T-cell (primary cell): ENCODE measurements at regions not wholly inside any gene's neighbourhood (a gene's known extent, or its start where the extent isn't known, plus 50 kb on each side); places are given as distances from the start of the nearest gene placed in this dataset.

Experiments used
- ATAC-seq, 4 experiments: fragments of 200-7000 bp in 3 of 4; fragments of 150-1000 bp in 1 of 4; cut with Tn5 transposase; replicated peaks in 1 of 4; 1 replicate in 3 of 4; 2 replicates in 1 of 4; pipeline ENCODE4 v1.10.0; 2021; ENCODE audit warnings: moderate library complexity in 3 of 4, mild to moderate bottlenecking in 2 of 4, moderate number of reproducible peaks in 1 of 4
- CTCF ChIA-PET, 2 donors: fragments of 300-600 bp; sonication (Branson Sonifier 250); formaldehyde crosslinking; loops; one replicate each; lab custom pipeline; 2022; ENCODE audit warnings: antibody characterized with exemption in 2 of 2; lab: Charles Lee
- POLR2A ChIA-PET, 2 donors: fragments of 300-600 bp; sonication (Branson Sonifier 250); formaldehyde crosslinking; loops; one replicate each; lab custom pipeline; 2022; ENCODE audit warnings: antibody characterized with exemption in 2 of 2; lab: Charles Lee
- DNase-seq, 35 experiments: peaks; one replicate each; pipeline versions ENCODE4 v3.0.0 to v3.0.0-alpha.2; 2013 to 2023
- H3K27ac ChIP-seq: one replicate; pipeline ENCODE4 v1.5.1; 2013; ENCODE audit warnings: low read length
- H3K27me3 ChIP-seq, 2 experiments: replicated peaks in 1 of 2; 1 replicate in 1 of 2; 2 replicates in 1 of 2; pipeline versions ENCODE4 v1.6.1 to v1.7.0; 2013; ENCODE audit warnings: low read length in 1 of 2, mixed read lengths in 1 of 2; ENCODE audit not compliant: control insufficient read depth in 2 of 2, insufficient read depth in 2 of 2; ENCODE audit errors: extremely low read depth in 1 of 2
- H3K36me3 ChIP-seq, 2 donors: 1 replicate in 1 of 2; 2 replicates in 1 of 2; pipeline versions ENCODE4 v1.6.1 to v1.7.0; 2013; ENCODE audit warnings: low read length in 1 of 2; ENCODE audit not compliant: control insufficient read depth in 2 of 2, insufficient read depth in 1 of 2; ENCODE audit errors: extremely low read depth in 1 of 2
- H3K4me1 ChIP-seq, 2 experiments: 1 replicate in 1 of 2; 2 replicates in 1 of 2; pipeline versions ENCODE4 v1.6.1 to v1.7.0; 2013; ENCODE audit warnings: low read length in 2 of 2, mixed read lengths in 1 of 2; ENCODE audit not compliant: insufficient read depth in 2 of 2, control insufficient read depth in 1 of 2; ENCODE audit errors: extremely low read depth in 1 of 2
- H3K4me3 ChIP-seq, 2 donors: 1 replicate in 1 of 2; 2 replicates in 1 of 2; pipeline versions ENCODE4 v1.5.1 to v1.7.0; 2013; ENCODE audit warnings: mild to moderate bottlenecking in 2 of 2, low read length in 1 of 2, moderate library complexity in 1 of 2; ENCODE audit not compliant: control insufficient read depth in 1 of 2; ENCODE audit errors: extremely low read depth in 1 of 2
- H3K9me3 ChIP-seq: 2 replicates; pipeline ENCODE4 v1.7.0; 2013
- H3K27ac Mint-ChIP-seq, 2 donors: one replicate each; pipeline ENCODE4 v1.8.0; 2020 to 2021; ENCODE audit warnings: mild to moderate bottlenecking in 2 of 2, mixed read lengths in 2 of 2
- H3K27me3 Mint-ChIP-seq, 2 donors: one replicate each; pipeline ENCODE4 v1.8.0; 2021 to 2022; ENCODE audit warnings: mixed read lengths in 2 of 2
- H3K36me3 Mint-ChIP-seq: one replicate; pipeline ENCODE4 v1.8.0; 2021; ENCODE audit warnings: mixed read lengths
- H3K4me1 Mint-ChIP-seq, 3 donors: one replicate each; pipeline ENCODE4 v1.8.0; 2020 to 2022; ENCODE audit warnings: mixed read lengths in 3 of 3, mild to moderate bottlenecking in 1 of 3
- H3K4me3 Mint-ChIP-seq, 3 donors: one replicate each; pipeline ENCODE4 v1.8.0; 2020 to 2022; ENCODE audit warnings: mild to moderate bottlenecking in 3 of 3, mixed read lengths in 3 of 3, moderate library complexity in 3 of 3
- H3K9me3 Mint-ChIP-seq, 3 donors: one replicate each; pipeline ENCODE4 v1.8.0; 2020 to 2022; ENCODE audit warnings: mixed read lengths in 3 of 3
- WGBS: methylation state at CpG from one replicate; pipeline ENCODE4 v1.1.5; 2013; ENCODE audit warnings: missing lambda C conversion rate; ENCODE audit not compliant: insufficient coverage; 5-methylcytosine and 5-hydroxymethylcytosine counted together

- CTCF ChIA-PET, result interaction anchor here in 1 of 2 donors (0.5 to 0.6 kb wide), 2 partner anchors 13 kb away, joined by 3 read pairs; no protein-coding TSS in a partner anchor
- H3K27ac ChIP-seq, result no peak overlapping the region
Observed at GRCh38 chr12:11568155-11568761, 81.2 kb upstream of the ETV6 start.

GRCh38 chr12:11568762-11569478, 80.6 kb upstream of the ETV6 start:
- H3K36me3 Mint-ChIP-seq, result no peaks in the 10 kb centered on the region
- H3K4me1 Mint-ChIP-seq, result no peaks in the 10 kb centered on the region
- POLR2A ChIA-PET, result no interaction called here
- DNase-seq (no peak), ATAC-seq (no peak)
- H3K36me3 ChIP-seq, result no peaks in the 10 kb centered on the region
- peaks cover 0 to 3% of the 10 kb centered on the region in 2 experiments for H3K27me3 ChIP-seq
- no peaks in the 10 kb centered on the region for H3K9me3 ChIP-seq
- CTCF ChIA-PET, result interaction anchor here (0.5 to 0.7 kb wide), 3 partner anchors 12 to 315 kb away, joined by 3 to 6 read pairs (median 3); no protein-coding TSS in a partner anchor
- no peak overlapping the region for H3K27ac ChIP-seq
- H3K4me3 Mint-ChIP-seq, result no peak overlapping the region
- no peak overlapping the region for H3K27ac Mint-ChIP-seq
- no peaks in the 10 kb centered on the region for H3K27me3 Mint-ChIP-seq
- H3K4me3 ChIP-seq, result no peak overlapping the region
- H3K4me1 ChIP-seq, result no peaks in the 10 kb centered on the region
- H3K9me3 Mint-ChIP-seq, result no peaks in the 10 kb centered on the region
- WGBS, result 38% methylated on average over 2 of the region's 8 CpGs

More at GRCh38 chr12:11568155-11568761, 81.2 kb upstream of the ETV6 start:
- H3K9me3 ChIP-seq, result no peaks in the 10 kb centered on the region
- H3K4me1 ChIP-seq, result no peaks in the 10 kb centered on the region
- WGBS, result 100% methylated on average over 1 of the region's 3 CpGs
- H3K36me3 ChIP-seq, result no peaks in the 10 kb centered on the region
- Mint-ChIP-seq H3K4me3 (no peak overlapping the region), H3K4me1 (no peaks in the 10 kb centered on the region), H3K36me3 (no peaks in the 10 kb centered on the region), H3K9me3 (no peaks in the 10 kb centered on the region), H3K27me3 (no peaks in the 10 kb centered on the region), H3K27ac (no peak overlapping the region)
- ATAC-seq (no peak), DNase-seq (no peak)
- peaks cover 0 to 3% of the 10 kb centered on the region in 2 experiments for H3K27me3 ChIP-seq
- POLR2A ChIA-PET, result no interaction called here
- H3K4me3 ChIP-seq, result no peak overlapping the region

GRCh38 chr12:11569716-11570115, 79.8 kb upstream of the ETV6 start:
- Mint-ChIP-seq H3K27me3 (no peaks in the 10 kb centered on the region), H3K9me3 (no peaks in the 10 kb centered on the region), H3K36me3 (no peaks in the 10 kb centered on the region), H3K4me1 (no peaks in the 10 kb centered on the region), H3K4me3 (no peak overlapping the region), H3K27ac (no peak overlapping the region)
- no peak overlapping the region for H3K4me3 ChIP-seq
- ChIA-PET POLR2A (no interaction called here), CTCF (no interaction called here)
- ATAC-seq, result no peak
- no peaks in the 10 kb centered on the region for H3K4me1 ChIP-seq
- DNase-seq, result no peak
- H3K27ac ChIP-seq, result no peak overlapping the region
- no peaks in the 10 kb centered on the region for H3K36me3 ChIP-seq
- no peaks in the 10 kb centered on the region for H3K9me3 ChIP-seq
- no peaks in the 10 kb centered on the region for H3K27me3 ChIP-seq

- WGBS, result no CpG with 5 or more reads among the region's 2 CpGs
Observed at GRCh38 chr12:11573880-11574279, 75.6 kb upstream of the ETV6 start.

GRCh38 chr12:11576104-11576503, 73.4 kb upstream of the ETV6 start:
- Mint-ChIP-seq H3K36me3 (no peaks in the 10 kb centered on the region), H3K27me3 (no peaks in the 10 kb centered on the region), H3K4me3 (no peak overlapping the region), H3K4me1 (peaks cover 0 to under 1% (median 0%) of the 10 kb centered on the region in 3 donors), H3K27ac (no peak overlapping the region), H3K9me3 (no peaks in the 10 kb centered on the region)
- H3K9me3 ChIP-seq, result no peaks in the 10 kb centered on the region
- ChIA-PET CTCF (interaction anchor here in 1 of 2 donors (0.6 kb wide), 1 partner anchor 19 kb away, joined by 3 read pairs; no protein-coding TSS in a partner anchor), POLR2A (no interaction called here)
- H3K4me3 ChIP-seq, result no peak overlapping the region
- no peaks in the 10 kb centered on the region for H3K36me3 ChIP-seq
- ATAC-seq (no peak), DNase-seq (no peak)
- WGBS, result 83% methylated on average over 1 of the region's 1 CpG
- no peak overlapping the region for H3K27ac ChIP-seq
- H3K4me1 ChIP-seq, result no peaks in the 10 kb centered on the region
- H3K27me3 ChIP-seq, result no peaks in the 10 kb centered on the region

More at GRCh38 chr12:11573880-11574279, 75.6 kb upstream of the ETV6 start:
- Mint-ChIP-seq H3K27me3 (no peaks in the 10 kb centered on the region), H3K4me3 (no peak overlapping the region), H3K27ac (no peak overlapping the region), H3K36me3 (no peaks in the 10 kb centered on the region), H3K9me3 (no peaks in the 10 kb centered on the region), H3K4me1 (no peaks in the 10 kb centered on the region)
- no peaks in the 10 kb centered on the region for H3K4me1 ChIP-seq
- H3K9me3 ChIP-seq, result no peaks in the 10 kb centered on the region
- CTCF ChIA-PET, result interaction anchor here (0.6 kb wide), 2 partner anchors 8 to 1263 kb away, joined by 3 read pairs; no protein-coding TSS in a partner anchor
- H3K4me3 ChIP-seq, result no peak overlapping the region
- H3K27ac ChIP-seq, result no peak overlapping the region
- no peaks in the 10 kb centered on the region for H3K36me3 ChIP-seq
- ATAC-seq, result no peak
- H3K27me3 ChIP-seq, result no peaks in the 10 kb centered on the region
- POLR2A ChIA-PET, result interaction anchor here in 1 of 2 donors (0.6 to 0.7 kb wide), 3 partner anchors 230 to 796 kb away, joined by 4 to 7 read pairs (median 7); no protein-coding TSS in a partner anchor
- no peak for DNase-seq

GRCh38 chr12:11577658-11578260, 71.7 kb upstream of the ETV6 start:
- Mint-ChIP-seq H3K9me3 (no peaks in the 10 kb centered on the region), H3K27me3 (peaks cover 2 to 3% of the 10 kb centered on the region in 2 donors), H3K4me3 (no peak overlapping the region), H3K27ac (no peak overlapping the region), H3K4me1 (peaks cover 2 to 5% (median 2%) of the 10 kb centered on the region in 3 donors), H3K36me3 (no peaks in the 10 kb centered on the region)
- WGBS, result no CpG with 5 or more reads among the region's 4 CpGs
- H3K4me3 ChIP-seq, result no peak overlapping the region
- no peak for ATAC-seq
- no peak overlapping the region for H3K27ac ChIP-seq
- ChIA-PET CTCF (interaction anchor here (0.6 to 6.4 kb wide), 6 partner anchors 151 to 681 kb away, joined by 3 to 54 read pairs (median 4); no protein-coding TSS in a partner anchor), POLR2A (interaction anchor here (0.6 to 0.9 kb wide), 2 partner anchors 111 to 1136 kb away, joined by 3 read pairs; no protein-coding TSS in a partner anchor)
- no peaks in the 10 kb centered on the region for H3K36me3 ChIP-seq
- peaks cover 0 to 3% of the 10 kb centered on the region in 2 experiments for H3K4me1 ChIP-seq
- no peaks in the 10 kb centered on the region for H3K9me3 ChIP-seq
- DNase-seq, result no peak
- H3K27me3 ChIP-seq, result no peaks in the 10 kb centered on the region
